ENCODE measurements at regions not wholly inside any gene's neighbourhood (a gene's known extent, or its start where the extent isn't known, plus 50 kb on each side); places are given as distances from the start of the nearest gene placed in this dataset.
A peak's percentile ranks its signal among the peaks of the same experiment; 100 is the strongest.

DNA sequence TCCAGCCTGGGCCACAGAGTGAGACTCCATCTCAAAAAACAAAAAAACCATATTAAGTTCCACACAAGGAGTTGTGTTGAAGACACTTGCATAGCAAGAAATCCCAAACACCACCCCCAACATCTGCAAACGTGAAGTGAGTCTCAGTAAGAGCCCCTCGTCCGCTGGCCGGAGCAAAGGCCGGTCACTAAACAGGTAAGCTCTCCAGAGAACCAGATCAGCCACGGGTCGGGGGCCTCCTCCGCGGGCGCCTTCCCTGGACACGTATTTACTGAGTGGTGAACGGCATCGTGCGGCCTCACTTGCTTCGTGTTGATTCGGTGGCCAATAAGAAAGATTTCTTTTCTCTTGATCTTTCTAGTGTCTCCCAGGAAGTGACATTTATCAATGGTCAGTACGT lies 93.6 kb downstream of the MRPL36 start:
- DNase-seq: no peak

DNA sequence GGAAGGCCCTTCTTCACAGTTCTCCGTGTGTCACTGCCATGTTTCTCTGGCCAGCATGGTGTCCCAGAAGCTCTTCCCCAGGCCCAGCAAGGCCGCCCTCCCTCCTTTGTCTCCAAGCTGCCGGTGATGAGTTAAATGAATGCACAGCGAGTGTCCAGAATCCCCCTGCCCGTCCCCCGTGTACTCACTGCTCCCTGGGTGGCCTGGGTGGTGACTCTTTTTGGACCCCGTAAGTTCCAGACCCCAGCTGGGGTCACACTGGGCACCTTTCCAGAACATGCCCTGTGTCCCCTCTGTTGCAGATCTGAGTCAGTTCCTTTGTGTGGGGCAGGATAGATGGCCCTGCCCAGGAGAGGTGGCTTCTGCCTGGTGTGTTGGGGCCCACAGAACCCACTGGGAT lies 95.0 kb downstream of the MRPL36 start:
- no peak for DNase-seq

DNA sequence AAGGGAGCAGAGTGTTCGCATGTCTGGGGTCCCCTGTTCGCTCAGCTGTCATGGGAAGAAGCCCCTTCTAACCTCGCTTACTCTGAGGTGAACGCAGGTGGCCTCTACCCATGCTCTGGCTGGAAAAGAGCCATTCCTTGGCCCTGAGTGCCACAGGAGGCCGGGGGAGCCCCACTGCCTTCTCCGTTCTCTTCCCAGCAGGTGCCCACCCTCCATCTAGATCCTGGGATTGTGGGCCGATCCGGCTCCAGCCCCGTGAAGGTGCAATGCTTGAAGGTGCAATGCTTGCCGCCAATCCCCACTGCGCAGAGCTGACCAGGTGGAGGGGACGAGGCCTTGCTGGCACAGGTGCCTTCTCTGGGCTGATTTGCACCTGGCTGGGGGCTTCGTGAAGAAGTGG lies 95.4 kb downstream of the MRPL36 start:
- DNase-seq: no peak

DNA sequence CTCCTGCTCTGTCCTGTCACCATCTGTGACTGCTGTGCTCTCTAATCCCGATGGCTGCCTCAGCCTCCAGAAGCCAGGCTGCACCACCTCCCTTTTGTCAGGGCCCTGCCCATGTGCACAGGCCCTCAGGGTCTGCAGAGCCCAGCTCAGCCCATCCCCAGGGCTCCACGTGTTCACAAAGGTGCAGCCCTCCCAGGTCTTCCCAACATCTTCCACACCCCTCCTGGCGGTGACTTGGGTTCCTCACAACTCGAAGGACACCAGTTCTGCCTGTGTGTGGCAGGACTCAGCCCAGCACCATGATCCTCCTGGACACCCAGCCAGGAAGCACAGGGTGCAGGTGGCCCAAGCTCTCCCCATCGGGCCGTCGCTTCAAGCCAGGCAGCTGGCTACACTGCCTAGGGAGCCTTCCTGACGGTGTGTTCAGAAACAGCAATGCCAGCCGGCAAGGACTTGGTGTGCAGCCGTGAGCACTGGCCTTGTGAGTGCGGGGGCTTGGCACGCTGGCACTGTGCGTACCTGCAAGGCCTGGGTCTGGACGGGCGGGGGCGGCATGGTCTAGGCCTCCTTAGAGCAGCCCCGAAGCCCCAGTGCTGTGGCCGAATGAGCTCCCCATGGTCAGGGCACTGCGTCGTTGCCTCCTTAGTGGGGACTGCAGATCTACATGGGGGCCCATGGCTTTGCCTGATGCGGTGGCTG lies 96.1 kb downstream of the MRPL36 start:
- no peak for DNase-seq

DNA sequence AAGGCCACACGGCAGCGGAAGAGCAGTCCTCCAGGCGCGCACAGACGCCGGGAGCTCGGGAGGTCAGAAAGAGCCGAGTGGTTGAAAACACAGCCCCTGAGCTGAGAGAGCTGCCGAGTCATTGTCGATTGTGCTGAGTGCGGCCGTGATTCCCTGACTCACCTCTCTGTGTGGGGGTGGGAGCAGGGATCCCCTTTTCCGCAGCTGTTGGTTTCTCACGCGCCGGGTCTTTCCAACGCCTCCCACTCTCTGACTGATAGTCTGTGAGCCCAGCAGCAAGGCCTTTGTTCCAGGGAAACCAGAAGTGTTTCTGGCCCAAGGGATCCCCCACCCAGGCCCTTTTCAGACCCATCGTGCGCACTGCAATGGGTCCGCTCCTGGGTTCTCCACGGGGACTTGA lies 97.3 kb downstream of the MRPL36 start:
- no peak for DNase-seq

DNA sequence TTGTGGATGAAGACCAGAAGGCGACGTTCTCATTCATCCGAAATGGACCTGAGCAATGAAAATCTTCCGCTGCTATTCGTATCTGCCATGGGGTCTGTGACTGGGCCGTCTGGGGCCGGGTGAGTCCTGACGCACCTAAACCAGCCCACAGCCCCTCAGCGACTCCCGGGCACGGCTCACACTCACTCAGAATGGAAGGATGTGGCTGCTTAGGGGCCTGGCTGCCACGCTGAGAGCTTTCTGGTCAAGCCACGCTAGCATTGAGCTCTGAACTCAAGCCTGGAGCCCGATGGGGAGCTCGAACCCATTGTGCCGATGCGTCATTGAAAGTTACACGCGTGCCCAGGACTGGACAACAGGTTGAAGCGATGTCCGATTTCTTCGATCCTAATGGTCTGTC lies 97.8 kb downstream of the MRPL36 start:
- DNase-seq: no peak

DNA sequence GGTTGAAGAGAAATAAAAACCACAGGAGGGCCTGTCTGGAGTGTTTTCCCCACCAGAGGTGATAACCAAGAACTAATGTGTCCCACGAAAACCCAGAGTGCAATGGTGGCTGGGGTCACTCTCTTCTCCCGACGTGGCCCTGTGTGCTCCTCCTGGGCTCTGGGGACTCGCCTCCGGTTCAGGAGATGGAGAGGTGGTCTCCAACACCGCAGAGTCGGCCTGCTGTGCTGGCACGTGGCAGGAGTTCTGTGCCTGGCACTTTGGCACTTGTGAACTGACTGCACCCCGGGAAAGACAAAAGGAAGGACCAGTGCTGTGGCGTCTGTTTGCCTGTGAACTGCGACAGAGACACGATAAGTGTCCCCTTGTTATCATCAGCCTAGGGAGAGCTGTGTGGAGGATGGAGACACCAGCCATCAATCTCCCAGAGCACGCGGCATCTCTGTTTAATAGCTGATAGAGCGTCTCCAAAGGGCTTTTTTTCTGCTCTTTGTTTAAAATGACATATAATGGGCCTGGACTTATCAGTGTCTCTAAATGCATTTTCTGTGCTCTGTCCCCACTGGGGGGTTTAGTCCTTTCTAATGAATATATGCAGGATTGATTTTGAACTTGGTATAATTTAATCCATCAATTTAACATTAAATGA lies 98.3 kb downstream of the MRPL36 start:
- no peak for DNase-seq

DNA sequence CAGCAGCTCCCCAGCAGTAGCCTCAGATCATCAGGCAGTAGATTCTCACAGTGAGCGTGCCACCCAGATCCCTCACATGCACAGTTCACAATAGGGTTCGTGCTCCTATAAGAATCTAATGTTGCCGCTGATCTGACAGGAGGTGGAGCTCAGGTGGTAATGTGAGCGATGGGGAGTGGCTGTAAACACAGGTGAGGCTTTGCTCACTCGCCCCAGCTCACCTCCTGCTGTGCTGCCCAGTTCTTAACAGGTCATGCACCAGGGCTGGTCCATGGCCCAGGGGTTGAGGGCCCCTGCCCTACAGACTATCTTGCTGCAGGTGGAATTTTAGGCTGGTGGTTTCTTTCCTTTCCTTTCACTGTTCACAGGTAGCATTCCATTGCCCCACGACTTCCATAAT lies 100.2 kb downstream of the MRPL36 start:
- no peak for DNase-seq

DNA sequence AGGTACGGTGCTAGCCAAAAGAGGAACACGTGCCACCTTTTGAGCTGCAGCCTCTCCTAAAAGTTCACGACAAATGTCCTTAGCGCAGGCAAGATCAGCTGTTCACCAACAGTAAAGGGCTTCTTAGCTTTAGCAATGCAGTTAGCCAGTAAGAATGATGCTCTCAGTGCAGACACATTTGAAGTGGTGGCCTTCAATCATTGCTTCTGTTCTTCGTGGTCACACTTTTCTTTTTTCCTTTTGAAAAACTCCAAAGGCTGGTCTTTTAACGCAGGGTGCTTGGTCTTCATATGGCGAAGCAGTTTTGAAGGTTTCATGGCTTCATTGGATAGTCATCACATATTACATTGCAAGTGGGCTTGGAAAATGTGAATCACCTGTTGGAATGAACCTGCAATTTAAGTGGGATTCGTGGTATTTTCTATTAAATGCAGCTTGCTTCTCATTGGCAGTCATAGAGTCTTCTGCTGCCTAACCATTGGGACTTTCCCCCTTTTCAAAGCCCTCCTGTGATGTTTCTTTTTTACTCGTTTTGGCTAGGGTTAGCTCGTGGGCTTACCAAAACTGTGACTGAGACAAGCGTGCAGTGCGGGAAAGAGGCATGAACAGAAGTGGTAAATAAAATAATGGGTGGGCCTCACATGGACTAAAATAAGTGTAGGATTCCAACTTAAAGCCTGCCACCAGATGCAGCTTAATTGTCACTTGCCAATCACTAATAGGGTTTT lies 100.9 kb downstream of the MRPL36 start:
- no peak for DNase-seq

DNA sequence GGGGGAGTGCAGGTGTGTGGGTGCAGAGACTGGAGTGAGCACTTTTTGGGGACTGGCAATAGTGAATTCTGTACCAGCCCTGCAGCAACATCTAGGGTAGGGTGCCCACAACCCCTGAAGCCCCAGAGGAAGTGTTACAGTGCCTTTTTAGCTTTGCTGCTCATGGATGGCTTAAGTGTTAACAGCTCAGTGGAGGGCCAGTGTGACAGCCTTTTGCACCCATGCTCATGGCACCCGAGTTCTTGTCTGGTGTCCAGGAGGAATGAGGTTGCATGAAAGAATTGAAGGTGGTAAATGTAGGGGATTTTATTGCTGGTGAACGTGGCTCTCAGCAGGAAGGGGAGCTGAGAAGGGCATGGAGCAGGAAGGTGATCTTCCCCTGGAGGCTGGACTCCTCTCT lies 107.3 kb downstream of the MRPL36 start:
- no peak for DNase-seq

DNA sequence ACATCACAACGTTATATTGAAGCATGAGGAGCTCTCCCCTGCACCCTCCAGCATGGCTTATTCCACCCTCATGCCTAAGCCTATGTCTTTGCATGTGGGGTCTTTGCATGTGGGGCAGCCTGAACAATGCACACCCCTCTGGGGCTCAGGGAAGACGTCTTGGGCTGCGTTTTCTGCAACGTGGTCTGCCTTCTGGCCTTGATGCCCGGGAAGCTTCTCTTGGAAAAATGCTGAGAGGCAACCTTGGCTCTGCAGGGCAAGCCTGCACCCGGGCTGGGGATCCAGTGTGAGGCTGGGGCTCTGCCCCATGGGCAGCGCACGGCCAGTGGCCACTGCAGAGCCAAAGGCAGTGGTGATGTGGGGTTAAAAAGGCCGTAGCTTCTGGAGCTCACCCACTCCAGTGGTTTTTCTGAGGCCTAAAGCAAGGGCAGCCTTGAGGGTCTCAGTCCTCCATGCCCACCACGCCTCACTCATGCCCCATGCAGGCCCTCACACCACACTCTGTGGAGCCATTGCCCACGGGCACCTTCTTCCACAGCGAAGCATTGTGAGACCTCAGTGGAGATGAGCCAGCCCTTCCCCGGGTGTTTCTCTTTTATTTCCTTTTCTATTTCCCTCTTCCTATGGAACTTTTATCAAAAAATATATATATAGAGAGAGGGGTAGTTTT lies 112.2 kb downstream of the MRPL36 start:
- no peak for DNase-seq

DNA sequence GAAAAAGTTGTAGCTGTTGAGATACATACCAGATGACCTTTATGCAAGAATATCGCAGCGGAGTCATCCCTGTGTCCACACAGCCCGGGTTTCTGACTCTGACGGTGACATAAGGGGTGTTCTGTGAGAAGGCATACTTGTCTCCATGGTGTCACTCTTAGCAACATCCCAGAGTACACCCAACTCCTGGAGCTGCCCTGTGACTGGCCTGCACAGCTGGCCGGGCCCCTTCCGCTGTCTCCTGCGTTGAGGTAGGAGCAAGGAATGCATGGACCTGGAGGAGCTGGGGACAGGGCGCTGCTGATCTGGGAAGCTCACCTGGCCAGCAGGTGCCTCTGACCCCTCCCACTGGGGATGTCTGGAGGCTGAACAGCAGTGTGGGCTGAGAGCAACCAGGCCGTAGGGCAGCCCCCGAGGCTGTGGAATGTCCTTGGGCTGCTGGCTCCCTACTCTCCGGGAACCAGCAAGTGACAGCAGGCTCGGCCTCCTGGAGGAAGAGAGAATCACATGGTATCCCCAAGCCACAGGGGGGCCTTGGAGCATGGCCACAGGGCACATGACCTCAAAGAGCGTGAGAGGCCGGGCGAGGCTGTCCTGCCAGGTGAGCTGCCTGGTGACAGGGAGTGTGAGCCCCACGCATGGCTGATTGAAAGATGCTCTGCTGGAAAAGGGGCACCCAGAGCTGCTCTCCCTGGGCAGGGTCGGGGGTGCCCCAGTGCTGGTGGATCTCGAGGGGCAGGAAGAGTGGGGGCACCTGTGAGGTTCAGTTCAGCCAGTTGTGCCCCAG lies 113.4 kb downstream of the MRPL36 start:
- no peak for DNase-seq

DNA sequence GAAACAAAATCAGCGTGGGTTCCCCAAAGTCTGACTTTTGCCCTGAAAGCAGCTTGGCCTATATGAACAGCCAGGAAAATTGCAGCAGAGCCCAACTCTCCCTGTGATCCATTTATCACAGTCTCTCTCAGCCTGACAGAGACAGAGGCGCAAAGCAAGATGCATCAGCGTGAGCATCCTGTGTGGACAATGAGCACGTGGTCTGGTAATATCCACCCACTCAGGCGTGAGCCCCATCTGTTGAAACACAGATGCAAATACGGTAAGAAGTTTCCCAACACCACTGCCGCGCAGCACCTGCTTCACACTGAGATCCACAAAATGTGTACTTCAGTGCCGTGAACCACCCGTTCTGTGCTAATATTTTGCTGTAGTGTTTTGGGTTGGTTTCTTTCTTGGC lies 114.6 kb downstream of the MRPL36 start:
- no peak for DNase-seq

DNA sequence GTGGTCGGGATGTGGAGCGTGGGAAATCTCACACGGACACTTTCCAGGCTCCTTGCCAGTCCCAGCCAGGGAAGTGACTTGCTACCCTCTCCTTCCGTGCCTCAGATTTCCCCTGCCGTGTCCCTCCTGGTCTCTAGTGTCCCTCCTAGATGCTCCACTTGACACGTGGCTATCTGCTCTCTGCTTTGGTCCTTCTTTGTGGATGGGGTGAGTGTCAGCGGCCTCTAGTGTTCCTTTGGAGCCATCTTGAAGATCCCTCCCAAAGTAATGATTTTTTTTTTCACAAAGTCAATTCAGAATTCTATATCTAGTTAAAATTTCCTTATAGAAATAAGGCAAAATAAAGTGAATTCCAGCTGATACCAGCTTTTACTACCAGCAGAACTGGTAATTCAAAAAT lies 117.7 kb downstream of the MRPL36 start:
- DNase-seq: no peak

DNA sequence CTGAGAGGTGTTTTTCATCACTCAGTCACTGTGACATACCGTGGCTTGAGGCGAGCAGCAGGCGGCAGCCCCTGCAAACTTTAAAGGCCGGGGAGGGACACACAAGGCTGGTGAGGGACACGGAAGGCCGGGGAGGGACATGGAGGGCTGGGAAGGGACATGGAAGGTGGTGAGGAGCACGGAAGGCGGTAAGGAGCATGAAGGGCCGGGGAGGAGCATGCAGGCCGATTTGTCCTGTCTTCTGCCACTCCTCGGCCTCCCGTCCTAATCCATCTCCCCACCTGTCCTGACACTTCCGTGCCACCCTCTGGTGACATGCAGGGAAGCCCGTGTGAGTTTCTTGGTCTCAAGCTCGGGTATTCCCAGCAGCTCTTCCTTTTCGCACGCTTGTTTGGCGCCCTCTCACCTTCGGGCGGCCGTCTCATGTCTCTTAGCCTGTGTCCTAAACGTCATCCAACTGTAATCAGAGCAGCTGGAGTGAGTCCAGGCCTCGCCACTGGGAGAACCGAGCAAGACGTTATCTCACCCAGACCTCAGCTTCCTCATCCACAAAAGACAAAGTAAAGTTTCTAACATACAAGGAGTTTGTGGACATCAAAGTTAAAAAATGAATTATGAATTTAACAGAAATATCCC lies 126.5 kb downstream of the MRPL36 start:
- no peak for DNase-seq

DNA sequence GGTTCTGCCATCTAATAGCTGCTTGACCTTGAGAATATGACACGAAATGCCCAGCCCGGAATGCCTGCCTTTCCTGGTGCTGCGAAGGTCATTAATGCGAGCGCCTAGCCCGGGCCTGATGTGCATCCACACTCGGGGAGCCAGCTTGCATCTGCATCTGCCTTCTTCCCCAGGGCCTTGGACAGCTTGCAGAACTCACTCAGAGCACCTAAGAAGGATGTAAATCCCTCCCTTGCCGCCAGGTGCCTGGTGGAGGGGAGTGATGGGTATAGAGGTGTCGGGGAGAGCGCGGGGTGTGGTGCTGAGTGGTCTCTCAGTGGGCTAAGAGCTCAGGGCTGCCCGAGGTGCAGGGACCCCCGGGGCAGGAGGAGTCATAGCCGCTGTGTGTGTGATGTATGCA lies 127.2 kb downstream of the MRPL36 start:
- DNase-seq: no peak

DNA sequence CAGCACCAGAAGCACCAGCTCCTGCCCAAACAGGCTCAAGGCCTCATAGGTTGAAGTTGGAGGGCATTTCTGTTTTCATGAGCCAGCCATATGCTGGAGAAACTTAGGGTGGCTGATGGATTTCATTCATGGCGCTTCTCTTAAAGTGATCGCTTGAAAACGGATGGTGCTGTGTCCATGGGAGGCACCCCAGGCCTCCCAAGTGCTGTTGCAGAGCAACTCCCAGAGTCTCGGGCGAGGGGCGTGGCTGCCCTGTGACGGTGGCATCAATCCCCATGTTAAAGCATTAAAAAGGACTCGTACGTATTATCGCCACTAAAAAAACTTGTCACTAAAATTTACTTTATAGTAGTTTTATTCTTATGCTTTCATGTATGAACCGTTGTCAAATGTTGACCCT lies 128.3 kb downstream of the MRPL36 start:
- no peak for DNase-seq

DNA sequence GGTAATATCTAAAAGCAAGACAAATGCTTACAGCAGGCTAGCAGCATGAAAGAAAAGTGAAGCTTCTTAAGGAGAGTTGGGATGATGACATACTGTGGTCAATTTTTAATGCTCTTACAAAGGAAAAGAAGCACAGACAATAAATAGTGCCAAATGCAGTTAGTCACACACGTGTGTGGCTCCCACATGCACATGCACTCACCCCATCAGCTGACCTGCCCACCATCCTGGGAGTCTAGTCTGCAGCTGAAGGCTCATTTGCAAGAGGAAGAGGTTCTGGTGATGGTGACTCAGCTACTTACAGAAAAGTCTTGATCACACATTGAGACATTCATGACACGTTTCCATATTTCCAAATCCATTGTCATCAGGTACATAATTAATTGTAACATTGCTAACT lies 129.3 kb downstream of the MRPL36 start:
- no peak for DNase-seq

DNA sequence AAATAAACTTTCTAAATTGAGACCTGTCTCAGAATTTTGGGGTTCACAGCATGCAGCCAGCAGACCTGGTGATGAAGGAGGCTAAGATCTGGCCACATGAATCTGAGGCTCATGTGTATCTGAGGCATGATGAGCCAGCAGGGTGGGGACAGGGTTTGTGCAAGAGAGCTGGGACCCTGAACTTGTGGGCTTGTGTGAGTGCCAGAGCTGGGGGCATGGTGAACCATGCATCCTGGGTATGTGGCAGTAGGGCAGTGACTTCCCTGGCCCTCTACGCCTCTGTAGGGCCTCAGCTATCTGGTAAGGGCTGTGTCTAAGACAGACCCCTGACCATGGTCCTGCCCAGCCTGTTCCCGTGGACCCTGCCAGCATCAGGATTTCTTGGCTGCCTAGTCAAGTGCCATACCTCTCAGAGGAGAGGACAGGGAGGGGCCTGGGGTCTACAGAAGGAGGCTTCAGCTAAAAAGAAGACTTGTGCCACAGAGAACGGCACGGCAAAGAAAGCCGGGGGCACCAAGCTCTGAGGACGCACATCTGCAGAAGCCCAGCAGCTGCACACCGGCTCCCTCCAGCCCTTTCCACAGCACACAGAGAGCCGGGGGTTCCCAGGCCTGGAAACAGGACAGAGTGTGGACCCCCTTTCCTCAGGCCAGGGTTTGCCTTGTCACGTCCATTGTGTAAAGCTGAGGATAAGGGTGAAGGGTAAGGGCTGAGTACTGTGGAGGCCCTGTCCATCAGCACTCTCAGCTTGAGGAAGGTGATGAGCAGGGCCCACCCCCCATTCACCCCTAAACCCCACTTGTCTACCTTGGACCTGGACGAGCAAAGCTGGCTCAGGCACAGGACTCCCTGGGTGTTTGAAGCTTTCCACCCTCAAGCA lies 130.1 kb downstream of the MRPL36 start:
- DNase-seq: peak; percentile 56

DNA sequence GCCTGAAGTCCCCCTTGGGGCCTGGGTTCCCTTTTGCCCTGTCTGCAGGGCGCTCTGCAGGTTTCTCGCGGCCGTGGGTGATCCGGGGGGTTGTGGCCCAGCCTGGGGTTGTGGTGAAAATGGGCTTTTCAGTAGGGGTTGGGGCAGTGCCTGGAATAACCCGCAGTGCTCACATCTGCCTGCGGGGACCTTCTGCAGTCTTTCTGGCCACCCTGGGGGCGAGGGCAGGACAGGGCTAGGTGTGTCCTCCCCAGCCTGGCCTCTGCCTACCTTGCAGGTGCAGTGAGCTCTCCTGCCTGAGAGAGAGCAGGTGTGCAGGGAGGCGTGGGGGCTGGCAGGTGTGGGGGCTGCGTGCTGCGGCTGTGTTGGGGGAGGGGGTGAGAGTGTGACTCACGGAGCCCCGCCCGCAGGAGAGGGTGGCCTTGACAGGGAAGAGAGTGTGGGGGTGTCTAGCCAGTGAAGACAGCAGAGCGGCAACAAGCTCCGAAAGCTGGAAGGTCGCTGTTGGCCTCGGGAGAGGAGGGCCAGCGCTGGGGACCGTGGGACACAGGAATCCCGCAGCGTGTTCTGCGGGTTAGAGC lies 131.4 kb downstream of the MRPL36 start:
- DNase-seq: peak; percentile 61

DNA sequence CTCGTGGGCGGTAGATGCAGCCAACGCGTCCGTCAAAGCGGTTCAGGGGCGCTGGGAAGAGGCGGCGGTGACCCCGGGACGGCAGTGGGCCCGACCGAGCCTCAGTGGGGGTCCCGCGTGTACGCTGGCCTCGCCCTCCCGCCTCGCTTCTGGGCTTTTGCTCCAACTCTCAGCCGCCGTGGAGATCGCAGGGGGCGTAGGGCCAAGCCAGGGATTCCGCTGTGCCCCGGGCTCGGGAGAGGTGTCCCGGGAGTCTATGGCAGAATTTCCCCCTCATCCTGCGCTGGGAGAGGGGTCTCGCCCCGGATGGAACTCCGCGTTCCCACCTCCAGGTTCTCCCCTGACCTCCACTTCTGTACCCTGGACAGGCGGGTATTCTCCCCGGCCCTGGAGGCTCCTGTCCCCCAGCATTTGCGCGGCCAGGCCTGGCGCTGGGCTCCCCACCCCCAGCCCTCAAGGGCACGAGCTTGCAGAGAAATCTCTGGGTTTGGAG lies 131.9 kb downstream of the MRPL36 start:
- peak; percentile 54 for DNase-seq

Data from islet precursor cell (in vitro differentiated cells).